Neural progenitor cell (in vitro differentiated cells): ENCODE measurements at regions not wholly inside any gene's neighbourhood (a gene's known extent, or its start where the extent isn't known, plus 50 kb on each side); places are given as distances from the start of the nearest gene placed in this dataset.

Experiments used
- CTCF ChIP-seq: fragments of 200-600 bp; sonication (generic); IDR thresholded peaks from 2 replicates; pipeline ENCODE4 v1.5.1; 2017; ENCODE audit warnings: antibody characterized with exemption, mild to moderate bottlenecking
- EZH2 ChIP-seq: fragments of 200-600 bp; sonication (generic); IDR thresholded peaks from 2 replicates; pipeline ENCODE4 v1.6.1; 2017; ENCODE audit warnings: antibody characterized with exemption, mild to moderate bottlenecking, moderate library complexity

- TF ChIP-seq EZH2 = no peak
- no peak for TF ChIP-seq CTCF
Observed at GRCh38 chr2:78202986-78203670, 681.0 kb upstream of the LRRTM4 start.
